Suppressor macrophage treated with lipopolysaccharide for 4 hours (primary cell): ENCODE measurements at regions not wholly inside any gene's neighbourhood (a gene's known extent, or its start where the extent isn't known, plus 50 kb on each side); places are given as distances from the start of the nearest gene placed in this dataset.

Experiments used
- DNase-seq: peaks from one replicate; pipeline ENCODE4 v3.0.0-alpha.2; 2020

DNA sequence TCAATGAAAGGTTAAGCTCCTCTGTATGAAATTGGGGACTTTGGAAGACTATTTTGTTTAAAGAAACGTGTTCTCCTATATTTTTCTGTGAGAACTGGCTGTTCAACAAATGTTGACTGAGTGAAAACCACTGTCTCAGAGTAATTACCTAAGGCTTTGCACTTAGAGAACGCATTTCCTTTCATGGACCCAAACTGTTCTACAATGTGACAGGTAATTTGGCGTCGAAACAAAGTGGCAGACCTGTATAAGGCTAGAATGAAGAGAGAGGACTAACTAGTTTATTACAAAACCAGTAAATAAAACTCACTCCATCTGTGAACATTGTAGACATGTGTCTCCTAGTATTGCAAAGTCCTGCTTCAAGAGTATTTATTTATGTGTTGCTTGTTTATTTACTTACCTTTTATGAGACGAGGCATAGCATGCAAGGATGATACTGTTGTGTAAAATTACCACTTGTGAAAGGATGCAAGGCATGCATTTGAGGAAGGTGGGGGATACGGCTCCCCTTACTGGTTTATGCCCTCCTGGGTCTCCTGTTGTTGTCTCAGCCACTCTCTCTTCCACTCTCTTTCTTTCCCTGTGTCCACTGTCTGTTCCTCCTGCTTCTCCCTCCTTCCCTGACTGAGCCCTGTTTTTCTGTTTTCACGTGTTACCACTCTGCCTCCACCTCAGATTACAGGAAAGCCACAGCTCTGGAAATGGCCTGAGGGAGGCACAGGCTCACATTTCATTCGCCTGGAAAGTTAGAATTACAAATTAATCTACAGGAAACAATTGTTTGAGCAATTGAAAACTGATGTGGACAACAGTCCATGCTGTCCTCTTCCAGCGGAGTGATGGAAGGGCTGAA lies 444.0 kb upstream of the ZNF608 start:
- no peak for DNase-seq

DNA sequence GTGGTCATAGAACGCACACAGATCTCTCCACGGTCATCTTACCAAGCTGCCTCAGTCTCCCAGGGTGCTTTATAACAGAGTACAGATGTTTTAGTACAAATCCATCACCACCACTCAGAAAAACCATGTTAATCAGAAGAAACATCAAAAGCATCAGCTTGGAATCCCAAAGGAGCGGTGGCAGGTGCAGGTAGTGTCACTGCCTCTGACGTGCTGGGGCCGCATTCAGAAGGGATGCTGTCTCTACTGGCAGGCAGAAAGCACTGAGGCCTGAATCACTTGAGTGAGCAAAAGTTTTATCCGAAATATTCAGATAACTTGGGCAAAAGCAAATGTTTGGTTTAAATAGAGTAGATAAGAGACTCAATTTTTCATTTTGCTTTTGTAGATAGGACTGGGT lies 448.4 kb upstream of the ZNF608 start:
- DNase-seq: no peak

DNA sequence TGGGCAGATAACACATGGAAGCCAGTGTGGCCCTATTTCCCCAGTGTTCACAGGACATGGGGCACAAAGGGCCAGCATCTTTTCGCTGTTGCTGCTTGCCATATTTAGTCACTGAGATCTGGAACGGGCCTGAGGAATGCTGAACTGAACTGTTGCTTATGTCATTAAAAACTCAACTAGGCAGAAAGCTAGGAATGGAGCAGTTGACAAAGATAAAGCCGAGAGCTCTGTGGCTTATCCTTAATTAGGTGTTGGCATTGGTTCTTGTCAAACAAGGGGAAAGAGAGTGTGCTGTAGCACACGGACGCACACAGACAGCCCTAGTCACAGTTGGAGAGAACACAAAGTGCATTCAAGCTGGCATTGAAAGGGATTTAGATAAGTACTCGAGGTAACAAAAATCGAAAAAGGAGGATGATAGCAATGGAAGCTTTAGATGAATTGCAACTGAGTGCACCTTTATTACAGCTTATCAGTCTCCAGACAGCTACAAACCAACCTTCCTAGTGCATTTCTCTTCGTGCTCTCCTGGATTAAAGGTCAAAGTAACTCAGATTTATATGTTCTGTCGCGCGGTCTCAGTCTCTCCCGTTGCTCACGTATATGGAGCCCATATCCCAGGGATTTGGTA lies 450.2 kb upstream of the ZNF608 start:
- no peak for DNase-seq

DNA sequence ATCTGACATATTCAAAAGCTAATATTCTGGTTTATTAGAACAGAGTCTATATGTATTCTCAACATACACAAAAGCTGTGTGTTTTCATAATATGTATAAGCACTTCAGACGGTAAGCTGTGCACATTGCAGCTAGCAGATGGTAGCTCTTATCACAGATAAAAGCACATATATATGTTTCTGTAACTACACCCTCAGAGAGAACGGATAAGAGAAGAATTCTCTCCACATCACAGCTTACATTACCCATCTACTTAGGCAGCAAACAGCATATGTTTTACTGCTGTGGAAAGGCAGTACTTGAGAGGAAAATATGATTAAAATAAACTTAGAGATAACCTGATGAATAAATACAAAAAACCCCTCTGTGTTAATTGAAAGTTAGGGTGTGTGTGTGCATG lies 450.9 kb upstream of the ZNF608 start:
- no peak for DNase-seq

DNA sequence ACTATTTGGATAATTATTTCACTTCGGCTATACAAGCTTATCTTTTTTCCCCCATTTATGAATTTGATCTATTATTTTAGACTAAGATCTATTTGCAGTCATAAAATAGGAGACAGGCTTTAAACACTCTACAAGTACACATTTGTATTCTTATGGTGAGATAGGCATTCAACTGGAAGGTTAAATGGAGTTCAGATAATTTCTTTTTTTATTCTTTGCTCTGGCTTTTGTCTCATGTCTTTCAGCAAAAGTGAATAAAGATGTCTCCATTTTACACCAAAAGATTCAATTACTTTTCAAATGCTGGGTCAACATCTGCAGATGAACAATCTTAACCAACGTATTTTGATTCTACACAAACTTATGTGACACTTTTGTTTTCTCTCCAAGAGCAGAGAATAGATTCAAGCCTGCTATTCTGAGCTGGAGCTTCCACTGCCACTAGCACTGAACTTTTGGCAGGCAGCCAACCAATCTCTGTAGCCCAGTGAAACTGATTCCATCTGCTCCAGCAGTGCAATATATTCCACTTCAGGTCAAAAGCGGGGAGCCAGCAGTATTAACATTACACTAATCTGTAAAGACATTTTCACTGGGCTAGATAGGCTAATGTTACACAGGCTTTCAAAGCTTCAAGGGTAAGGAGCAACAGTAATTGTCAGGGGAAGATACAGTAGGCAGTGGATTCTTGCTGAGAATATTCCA lies 452.0 kb upstream of the ZNF608 start:
- peak; percentile 12 for DNase-seq

DNA sequence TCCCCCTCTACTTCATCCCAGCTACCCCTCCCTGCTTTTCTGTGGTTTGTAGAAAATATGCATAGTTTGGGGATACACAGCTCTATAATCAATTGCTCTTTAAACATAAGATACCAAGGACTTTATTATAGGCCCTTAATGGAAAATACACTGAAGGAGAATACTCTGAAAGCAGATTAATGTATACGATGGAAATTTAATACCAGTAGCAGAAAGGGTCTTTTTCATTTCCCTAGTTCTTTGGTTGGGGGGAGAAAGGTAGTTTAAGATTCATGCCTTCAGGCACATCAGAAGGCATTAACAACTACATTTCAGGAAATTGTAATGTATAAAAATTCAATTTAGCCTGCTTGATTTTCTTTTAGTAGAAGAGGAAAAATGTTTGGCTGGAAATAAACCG lies 452.9 kb upstream of the ZNF608 start:
- no peak for DNase-seq

DNA sequence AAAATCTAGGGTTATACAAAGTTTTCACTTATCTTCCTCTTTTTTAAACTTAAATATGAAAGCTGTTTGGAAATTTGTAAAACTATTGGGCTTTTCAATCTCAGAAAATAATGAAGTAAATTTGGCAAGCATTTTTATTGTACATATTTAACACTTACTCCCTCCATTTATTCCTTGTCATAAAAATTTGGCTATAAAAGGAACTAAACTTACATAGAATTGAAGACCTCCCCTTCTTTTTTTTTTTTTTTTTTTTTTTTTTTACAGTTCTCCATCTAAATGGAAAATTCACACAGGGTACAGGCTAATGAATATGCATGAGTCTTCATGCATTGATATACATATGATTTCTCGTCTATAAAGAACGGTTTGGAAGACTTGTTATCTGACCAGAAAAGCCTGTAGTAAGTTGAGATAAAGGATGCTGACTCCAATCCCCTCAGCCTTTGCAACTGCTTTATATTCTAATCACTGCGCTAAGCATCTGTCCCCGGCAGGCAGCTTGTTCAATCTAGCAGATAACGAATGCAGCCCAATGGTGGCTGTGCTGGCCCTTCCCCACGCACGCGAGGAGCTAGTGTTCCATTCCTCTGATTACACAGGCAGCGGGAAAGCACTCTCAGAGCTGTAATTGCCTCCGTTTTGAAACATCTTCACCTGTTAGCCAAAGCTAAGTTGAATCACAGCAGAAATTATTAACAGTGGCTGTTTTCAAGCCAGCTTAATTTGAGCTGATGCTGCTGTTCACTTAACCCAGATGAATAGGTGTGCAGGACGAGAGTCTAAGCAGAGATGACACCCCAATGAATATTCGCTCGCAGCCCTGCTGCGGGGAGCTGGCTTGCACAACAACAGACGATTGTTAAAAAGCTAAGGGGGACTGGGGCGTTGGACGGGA lies 453.8 kb upstream of the ZNF608 start:
- no peak for DNase-seq

DNA sequence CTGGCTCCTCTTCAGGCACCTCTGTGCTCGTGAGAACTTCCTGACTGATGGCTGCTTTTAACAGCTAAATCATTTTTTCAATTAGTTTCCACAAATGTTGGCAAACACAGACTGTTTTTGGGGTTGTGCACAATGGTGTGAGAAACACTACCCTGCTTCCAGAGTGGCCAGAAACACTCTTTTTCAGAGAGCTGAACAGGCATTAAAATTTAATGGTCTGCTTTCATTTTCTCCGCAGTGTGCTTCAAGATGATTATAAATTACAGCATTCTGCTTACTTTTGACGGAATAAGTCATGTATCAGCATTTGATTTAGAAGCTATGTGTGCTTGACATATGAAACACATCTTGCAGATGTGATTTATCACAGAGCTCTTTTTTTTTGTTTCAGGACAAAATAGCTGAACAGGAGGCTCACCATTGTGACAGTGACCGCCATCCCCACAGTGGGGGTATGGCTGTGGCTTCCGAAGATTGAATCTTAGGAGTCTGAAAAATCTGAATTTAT lies 454.5 kb upstream of the ZNF608 start:
- no peak for DNase-seq

DNA sequence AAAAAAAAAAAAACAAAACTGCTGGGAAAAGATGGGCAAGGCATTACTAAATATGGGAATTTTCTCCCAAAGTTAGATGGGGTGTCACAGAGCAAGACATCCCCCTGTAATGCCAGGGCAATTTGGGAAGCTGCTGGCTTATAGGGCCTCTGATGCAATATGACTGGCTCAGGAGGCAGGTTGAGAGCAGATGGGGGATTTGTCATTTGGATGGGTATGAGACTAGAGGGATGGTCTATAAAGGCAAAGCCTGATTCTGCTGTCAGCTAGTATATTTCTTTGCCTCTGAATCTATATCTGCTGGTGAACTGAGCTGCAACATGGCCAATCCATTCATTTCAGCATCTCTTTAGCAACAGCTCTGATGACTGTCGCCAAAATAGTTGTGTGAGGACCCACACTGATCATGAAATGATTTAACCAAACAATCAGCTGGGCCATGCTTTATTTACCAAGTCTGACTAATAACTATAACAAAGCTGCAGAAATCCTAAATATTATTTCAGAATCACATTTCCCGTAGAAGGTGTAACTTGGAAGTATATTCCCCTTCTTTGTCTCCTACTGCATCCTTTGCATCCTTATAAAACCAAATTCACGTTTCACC lies 455.1 kb upstream of the ZNF608 start:
- DNase-seq: no peak

DNA sequence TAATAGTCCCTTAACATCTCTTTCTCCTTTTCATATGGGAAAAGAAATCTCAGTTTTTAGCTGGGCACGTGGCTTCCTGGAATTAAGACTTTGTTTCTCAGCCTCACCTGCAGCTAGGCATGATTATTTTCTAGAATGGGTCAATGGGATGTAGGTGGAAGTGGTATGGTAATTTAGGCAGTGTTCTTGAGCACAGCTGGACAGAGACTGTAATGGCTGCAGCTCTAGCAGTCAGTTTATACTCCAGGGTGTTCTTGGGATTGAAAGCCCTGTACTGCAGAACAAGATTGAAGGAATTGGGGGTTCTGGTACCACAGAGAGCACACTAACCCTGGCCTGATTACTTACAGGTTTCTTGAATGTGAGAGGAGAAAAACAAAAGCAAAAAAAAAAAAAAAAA lies 455.9 kb upstream of the ZNF608 start:
- no peak for DNase-seq

DNA sequence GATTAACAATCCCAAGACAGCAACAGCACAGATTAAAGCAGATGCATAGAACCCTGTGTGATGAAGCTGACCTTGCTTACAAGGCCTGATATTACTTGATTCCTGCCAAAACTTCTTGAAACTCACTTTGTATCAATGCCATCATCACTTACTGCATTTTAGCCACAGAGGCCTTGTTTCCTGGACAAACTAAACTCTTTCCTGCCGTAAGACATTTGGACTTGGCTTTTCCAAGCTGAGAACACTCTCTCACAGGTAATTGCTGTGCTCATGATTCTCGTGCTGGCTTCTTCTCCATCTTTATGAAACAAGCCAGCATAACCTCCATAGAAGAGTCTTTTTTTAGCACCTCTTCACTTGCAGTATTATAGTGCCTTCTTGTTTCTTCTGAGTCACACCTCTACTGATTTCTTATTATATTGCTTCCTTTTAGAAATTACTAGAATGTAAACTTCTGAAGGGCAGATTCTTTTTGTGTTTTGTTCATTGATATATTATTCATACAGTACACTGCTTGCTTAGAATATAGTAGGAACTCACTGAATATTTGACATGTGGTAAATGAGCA lies 456.5 kb upstream of the ZNF608 start:
- DNase-seq: no peak

DNA sequence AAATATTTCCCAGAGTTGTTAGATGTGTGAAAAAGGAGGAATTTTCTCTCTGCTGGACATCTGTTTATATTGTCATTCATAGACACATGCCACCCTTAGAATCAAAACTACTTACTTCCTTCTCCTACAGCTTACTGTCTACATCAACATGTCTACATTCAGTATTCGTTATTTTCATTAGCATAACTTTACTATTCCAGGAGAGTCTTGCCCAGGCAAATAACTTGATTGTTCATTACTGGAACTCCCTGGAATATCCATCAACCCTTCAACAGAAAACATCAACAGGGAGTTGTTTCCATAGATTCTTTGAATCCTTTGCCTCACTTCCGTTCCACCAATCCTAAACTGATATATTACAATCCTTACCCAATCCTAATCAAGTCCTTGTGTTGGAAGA lies 457.5 kb upstream of the ZNF608 start:
- DNase-seq: no peak

DNA sequence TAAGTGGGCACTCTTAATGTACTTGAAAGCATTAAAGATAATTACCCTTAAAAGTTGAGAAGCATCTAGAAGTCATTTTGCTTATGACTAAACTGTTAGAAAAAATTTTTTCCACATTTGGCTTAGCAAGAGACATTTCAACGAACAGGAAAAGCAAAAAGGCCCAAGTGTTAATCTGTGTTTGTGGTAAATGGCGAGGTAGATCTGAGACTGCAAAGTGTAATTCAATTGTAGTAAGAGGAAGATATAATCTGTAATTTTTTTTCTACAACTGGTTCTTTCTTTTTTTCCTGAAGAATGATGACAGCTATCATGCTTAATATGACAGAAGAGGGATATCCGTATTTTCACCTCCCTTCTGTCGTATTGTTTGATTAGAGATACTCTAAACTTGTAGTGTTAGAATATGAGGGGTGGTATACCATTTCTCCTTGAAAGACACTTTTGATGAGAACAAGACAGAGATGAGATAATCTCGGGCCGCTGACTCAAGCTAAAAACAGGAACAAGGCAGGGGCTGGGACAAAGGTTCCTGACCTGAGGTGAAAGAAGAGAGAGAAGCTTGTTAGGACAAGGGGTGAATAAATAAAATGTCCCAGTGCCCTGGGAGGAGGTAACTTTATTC lies 459.3 kb upstream of the ZNF608 start:
- peak; percentile 7 for DNase-seq

DNA sequence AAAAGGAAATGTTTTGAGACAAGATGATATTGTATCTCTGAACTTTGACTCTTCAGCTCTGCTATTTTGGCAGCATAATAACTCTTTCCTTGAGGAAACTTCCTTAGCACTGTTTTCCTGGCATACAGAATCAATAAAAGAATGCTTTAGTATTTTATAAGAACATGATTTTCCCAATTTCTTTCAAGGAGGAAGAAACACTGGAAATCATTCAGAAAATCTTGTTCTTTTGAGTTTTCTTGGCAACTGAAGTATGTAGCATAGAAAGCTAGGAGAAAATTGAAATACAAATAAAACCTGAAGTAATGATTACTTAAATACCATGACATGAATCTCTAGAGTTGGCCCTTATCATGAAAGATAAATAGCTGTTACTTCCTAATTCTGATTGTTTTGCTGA lies 461.4 kb upstream of the ZNF608 start:
- DNase-seq: no peak

DNA sequence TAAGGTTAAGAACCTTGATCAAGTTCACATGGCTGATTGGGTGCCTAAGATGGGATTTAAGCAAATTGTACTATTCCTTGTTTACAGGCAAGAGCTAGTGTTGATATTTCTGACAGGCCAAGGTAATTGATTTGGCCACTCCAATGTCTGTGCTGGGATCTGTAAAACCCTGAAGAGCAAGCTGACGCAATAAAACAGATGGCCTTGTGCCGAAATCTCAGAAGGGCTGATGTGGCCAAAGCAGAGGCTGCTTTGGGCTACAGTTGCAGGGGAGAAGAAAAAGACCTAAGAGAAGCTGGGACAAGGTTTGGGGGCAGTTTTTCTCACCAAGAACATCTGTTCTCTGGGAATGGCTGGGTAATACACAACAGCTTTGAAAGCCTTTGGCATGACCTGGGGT lies 463.2 kb upstream of the ZNF608 start:
- DNase-seq: no peak

DNA sequence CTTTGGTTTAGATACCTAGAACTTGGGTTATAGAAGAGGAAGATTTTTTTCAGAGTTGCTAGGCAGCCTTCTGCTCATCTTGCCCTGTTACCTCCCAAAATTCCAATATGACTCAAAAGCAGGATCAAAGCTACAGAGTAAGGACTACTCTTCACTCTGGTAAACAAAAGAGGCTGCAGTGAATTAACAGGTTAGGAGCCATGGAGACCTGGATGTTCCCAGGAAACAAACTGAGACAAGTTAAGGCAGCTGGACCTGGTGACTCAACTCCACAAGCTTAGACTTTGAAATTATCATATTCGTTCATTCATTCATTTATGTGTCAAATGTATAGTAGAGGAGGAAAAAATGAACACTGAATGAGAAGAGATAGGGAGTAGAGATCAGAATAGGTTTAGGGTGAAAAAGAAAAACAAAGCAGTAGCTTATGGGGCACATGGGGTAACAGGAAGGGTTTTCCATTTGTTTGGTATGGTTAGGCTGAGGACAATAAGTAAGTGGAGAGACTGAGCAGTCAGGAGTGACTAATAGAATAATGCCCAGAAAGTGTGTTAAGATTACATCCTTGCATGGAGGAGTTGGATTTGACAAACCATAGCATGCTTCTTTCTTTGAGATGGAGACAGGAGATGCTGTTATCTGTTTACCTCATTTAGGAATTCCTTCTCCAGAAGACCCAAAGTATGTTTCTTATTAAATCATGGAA lies 464.0 kb upstream of the ZNF608 start:
- DNase-seq: no peak

DNA sequence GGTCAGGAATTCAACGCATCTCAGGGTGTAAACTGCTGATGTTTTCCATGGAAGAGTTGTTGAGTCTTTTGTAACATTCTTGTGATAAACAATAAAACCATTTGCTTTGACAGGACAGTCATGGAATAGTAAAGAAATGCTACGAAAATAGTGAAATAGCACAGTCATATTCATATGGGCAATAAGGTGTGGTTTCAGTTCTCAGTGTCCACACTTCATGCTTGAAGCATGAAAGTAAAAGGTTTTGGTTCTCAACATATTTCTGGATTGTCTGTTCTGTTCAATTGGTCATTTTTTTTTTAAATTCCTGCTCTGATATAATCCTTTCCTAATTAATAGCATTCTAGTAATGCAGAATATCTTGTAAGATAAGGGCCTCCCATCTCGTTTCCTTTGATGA lies 467.6 kb upstream of the ZNF608 start:
- no peak for DNase-seq

DNA sequence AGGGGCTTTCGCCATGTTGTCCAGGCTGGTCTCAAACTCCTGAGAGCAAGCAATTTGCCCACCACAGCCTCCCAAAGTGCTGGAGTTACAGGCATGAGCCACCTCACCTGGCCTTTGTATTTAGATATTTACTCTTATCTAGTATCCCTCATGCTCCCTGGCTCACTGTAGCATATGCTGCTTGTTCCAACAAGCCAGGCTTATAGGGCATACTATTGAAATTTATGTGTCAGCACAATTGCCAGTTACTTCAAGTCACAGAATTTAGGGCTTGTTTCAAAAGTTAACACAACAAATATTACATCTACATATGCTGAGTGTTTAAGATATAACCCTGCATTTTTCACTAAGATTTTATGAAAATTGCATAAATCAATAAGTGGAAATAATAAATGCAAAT lies 469.2 kb upstream of the ZNF608 start:
- no peak for DNase-seq

DNA sequence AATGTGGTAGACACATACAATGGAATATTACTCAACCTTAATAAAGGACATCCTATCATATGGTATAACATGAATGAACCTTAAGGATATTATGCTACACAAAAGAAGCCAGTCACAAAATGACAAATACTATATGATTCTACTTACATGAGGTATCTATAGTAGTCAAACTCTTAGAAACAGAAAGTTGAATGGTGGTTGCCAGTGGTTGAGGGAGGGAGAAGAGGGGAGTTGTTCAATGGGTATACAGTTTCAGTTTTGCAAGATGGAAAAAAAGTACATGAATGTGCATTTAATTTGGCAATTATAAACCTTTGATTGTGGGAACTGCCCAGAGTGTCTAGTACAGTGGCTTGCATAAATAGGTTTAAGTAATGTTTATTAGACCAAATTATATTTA lies 473.3 kb upstream of the ZNF608 start:
- DNase-seq: no peak

DNA sequence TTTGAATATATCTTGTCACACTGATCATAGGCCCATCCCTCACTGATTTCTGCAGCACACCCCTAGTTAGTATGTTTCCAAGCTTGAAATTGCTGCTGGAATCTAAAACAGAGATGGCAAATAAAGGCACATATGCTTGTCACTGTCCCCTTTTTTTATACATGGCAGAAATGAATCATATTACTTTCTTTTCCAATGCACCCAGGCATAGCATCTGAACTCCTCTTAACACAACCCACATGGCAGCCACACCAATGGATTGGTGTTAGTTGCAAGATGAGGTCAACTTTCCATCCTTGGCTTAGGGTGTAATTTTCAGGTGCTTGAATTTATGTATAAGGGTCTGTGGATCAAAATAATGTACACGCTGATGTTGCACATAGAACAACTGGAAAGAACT lies 473.8 kb upstream of the ZNF608 start:
- no peak for DNase-seq
